PC-9 (cell line): ENCODE measurements at regions not wholly inside any gene's neighbourhood (a gene's known extent, or its start where the extent isn't known, plus 50 kb on each side); places are given as distances from the start of the nearest gene placed in this dataset.

Experiments used
- BruUV-seq: library from RNA; stranded (reverse); fragments of 400-500 nt; replicated peaks from 2 replicates; lab custom pipeline; 2021; lab: Mats Ljungman, UMichigan
- CTCF ChIA-PET: fragments of 300-600 bp; sonication (Branson Sonifier 250); formaldehyde crosslinking; loops from one replicate; lab custom pipeline; 2022; ENCODE audit warnings: antibody characterized with exemption; lab: Charles Lee
- POLR2A ChIA-PET: fragments of 300-600 bp; sonication (Branson Sonifier 250); formaldehyde crosslinking; loops from one replicate; lab custom pipeline; 2022; ENCODE audit warnings: antibody characterized with exemption; ENCODE audit not compliant: unreplicated experiment; lab: Charles Lee
- DNase-seq, 2 experiments: peaks; one replicate each; pipeline versions ENCODE4 v3.0.0 to v3.0.0-alpha.2; 2015 to 2022; ENCODE audit warnings: mixed read lengths in 1 of 2
- H2AFZ ChIP-seq: fragments of 200-600 bp; sonication (generic); 2 replicates; pipeline ENCODE4 v1.8.1; 2017; ENCODE audit warnings: antibody characterized with exemption
- H3F3A ChIP-seq: fragments of 200-600 bp; sonication (generic); 2 replicates; pipeline ENCODE4 v1.8.1; 2017; ENCODE audit warnings: antibody characterized with exemption, mild to moderate bottlenecking, low read depth; ENCODE audit not compliant: insufficient read depth
- H3K27ac ChIP-seq: fragments of 200-600 bp; sonication (generic); 2 replicates; pipeline ENCODE4 v1.6.1; 2016; ENCODE audit warnings: mixed run types
- H3K27me3 ChIP-seq: fragments of 200-600 bp; sonication (generic); 2 replicates; pipeline ENCODE4 v1.6.1; 2016; ENCODE audit warnings: low read depth, mixed run types; ENCODE audit not compliant: insufficient read depth
- H3K36me3 ChIP-seq: fragments of 200-600 bp; sonication (generic); 2 replicates; pipeline ENCODE4 v1.6.1; 2016; ENCODE audit warnings: low read depth, mixed run types
- H3K4me1 ChIP-seq: fragments of 200-600 bp; sonication (generic); replicated peaks from 2 replicates; pipeline ENCODE4 v1.6.1; 2016; ENCODE audit warnings: mixed run types; ENCODE audit not compliant: insufficient read depth
- H3K4me2 ChIP-seq: fragments of 200-600 bp; sonication (generic); 2 replicates; pipeline ENCODE4 v1.6.1; 2017; ENCODE audit warnings: mixed run types
- H3K4me3 ChIP-seq: fragments of 200-600 bp; sonication (generic); 2 replicates; pipeline ENCODE4 v1.6.1; 2016; ENCODE audit warnings: mixed run types
- H3K79me2 ChIP-seq: fragments of 200-600 bp; sonication (generic); 2 replicates; pipeline ENCODE4 v1.6.1; 2017; ENCODE audit warnings: low read depth, mixed run types
- H3K9me2 ChIP-seq: fragments of 200-600 bp; sonication (generic); 2 replicates; pipeline ENCODE4 v1.8.1; 2017; ENCODE audit warnings: mild to moderate bottlenecking; ENCODE audit not compliant: insufficient read depth
- H3K9me3 ChIP-seq: fragments of 200-600 bp; sonication (generic); 2 replicates; pipeline ENCODE4 v1.8.1; 2016; ENCODE audit warnings: low read depth; ENCODE audit not compliant: insufficient read depth
- H4K20me1 ChIP-seq: fragments of 200-600 bp; sonication (generic); 2 replicates; pipeline ENCODE4 v1.8.1; 2017; ENCODE audit not compliant: insufficient read depth
- EZH2 ChIP-seq: fragments of 200-600 bp; sonication (generic); IDR thresholded peaks from 2 replicates; pipeline ENCODE4 v1.8.0; 2017; ENCODE audit warnings: antibody characterized with exemption, low read depth
- intact Hi-C: fragments of 100-400 bp; cut with micrococcal nuclease; formaldehyde crosslinking; loops from one replicate; pipeline ENCODE4 v1.10.0; 2022; ENCODE audit not compliant: unreplicated experiment
- TF ChIP-seq, protein P1 (sequence below): fragments of 200-600 bp; sonication (generic); conservative IDR thresholded peaks from 2 replicates; pipeline ENCODE4 v1.6.1; 2017; ENCODE audit warnings: mixed run types, antibody characterized with exemption, mild to moderate bottlenecking, moderate library complexity

DNA sequence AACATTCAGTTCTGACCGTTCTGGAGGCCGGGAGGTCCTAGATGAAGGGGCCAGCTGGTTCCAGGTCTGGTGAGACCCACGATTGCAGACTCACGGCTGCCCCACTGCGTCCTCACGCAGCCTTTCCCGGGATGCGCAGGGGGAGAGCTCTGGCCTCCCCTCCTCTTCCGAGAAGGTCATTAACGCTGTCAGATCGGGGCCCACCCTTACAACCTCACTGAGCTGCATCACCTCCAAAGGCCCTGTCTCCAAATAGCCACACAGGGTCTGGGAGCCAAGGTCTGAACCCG, 66.6 kb upstream of the PPP1R26 start:
- intact Hi-C loops, result loop anchor here (5.0 kb wide), 1 partner anchor 711 kb away; no protein-coding TSS in a partner anchor
- Histone ChIP-seq H3K36me3 (no peaks in the 10 kb centered on the region), H3K4me1 (peaks cover 8% of the 10 kb centered on the region), H3K27me3 (peaks cover 30% of the 10 kb centered on the region), H3K27ac (no peak overlapping the region), H3F3A (peaks cover 4% of the 10 kb centered on the region; the same call in 1 of the 2 replicates), H3K9me2 (no peaks in the 10 kb centered on the region), H3K4me2 (peak overlapping the region; percentile 60), H4K20me1 (no peaks in the 10 kb centered on the region), H2AFZ (no peak overlapping the region), H3K4me3 (no peak overlapping the region), H3K79me2 (no peaks in the 10 kb centered on the region), H3K9me3 (no peaks in the 10 kb centered on the region)
- no peak for DNase-seq
- CTCF ChIA-PET, result no interaction called here
- no TSS peak for BruUV-seq
- TF ChIP-seq EZH2, result no peak
- TF ChIP-seq, protein P1, sequence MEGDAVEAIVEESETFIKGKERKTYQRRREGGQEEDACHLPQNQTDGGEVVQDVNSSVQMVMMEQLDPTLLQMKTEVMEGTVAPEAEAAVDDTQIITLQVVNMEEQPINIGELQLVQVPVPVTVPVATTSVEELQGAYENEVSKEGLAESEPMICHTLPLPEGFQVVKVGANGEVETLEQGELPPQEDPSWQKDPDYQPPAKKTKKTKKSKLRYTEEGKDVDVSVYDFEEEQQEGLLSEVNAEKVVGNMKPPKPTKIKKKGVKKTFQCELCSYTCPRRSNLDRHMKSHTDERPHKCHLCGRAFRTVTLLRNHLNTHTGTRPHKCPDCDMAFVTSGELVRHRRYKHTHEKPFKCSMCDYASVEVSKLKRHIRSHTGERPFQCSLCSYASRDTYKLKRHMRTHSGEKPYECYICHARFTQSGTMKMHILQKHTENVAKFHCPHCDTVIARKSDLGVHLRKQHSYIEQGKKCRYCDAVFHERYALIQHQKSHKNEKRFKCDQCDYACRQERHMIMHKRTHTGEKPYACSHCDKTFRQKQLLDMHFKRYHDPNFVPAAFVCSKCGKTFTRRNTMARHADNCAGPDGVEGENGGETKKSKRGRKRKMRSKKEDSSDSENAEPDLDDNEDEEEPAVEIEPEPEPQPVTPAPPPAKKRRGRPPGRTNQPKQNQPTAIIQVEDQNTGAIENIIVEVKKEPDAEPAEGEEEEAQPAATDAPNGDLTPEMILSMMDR, result no peak
- POLR2A ChIA-PET, result no interaction called here

DNA sequence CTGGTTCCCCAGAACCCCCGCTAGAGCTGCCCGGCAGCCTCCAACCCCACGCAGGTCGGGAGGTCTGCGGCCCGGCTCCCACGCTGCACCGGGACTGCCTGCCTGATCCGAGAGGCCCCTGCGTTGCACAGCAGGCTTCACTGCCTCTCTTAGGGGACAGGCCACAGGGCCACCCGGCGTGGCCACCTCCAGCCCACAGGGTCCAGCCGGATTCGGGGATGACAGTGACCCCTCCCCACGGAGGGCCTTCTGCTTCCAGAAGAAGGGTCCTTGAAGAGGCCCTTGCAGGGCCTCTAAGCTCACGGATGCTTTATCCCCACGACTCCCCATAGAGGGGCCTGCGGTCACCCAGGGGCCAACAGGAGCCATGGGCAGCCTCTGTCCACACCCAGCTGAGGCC, 66.1 kb upstream of the PPP1R26 start:
- H3K27me3 ChIP-seq, result peaks cover 25% of the 10 kb centered on the region
- TF ChIP-seq, protein P1, result no peak
- no peak for TF ChIP-seq EZH2
- peaks cover 8% of the 10 kb centered on the region for H3K4me1 ChIP-seq
- H3K9me3 ChIP-seq, result no peaks in the 10 kb centered on the region
- H3K36me3 ChIP-seq, result no peaks in the 10 kb centered on the region
- ChIA-PET POLR2A (no interaction called here), CTCF (no interaction called here)
- H3K9me2 ChIP-seq, result no peaks in the 10 kb centered on the region
- no peaks in the 10 kb centered on the region for H3K79me2 ChIP-seq
- no peak for DNase-seq
- intact Hi-C loops, result loop anchor here (5.0 kb wide), 1 partner anchor 711 kb away; no protein-coding TSS in a partner anchor
- BruUV-seq, result no TSS peak
- no peaks in the 10 kb centered on the region for H4K20me1 ChIP-seq
- no peak overlapping the region for H2AFZ ChIP-seq
- no peak overlapping the region for H3K4me2 ChIP-seq
- H3K4me3 ChIP-seq, result no peak overlapping the region
- H3F3A ChIP-seq, result peaks cover 4% of the 10 kb centered on the region; the same call in 1 of the 2 replicates
- H3K27ac ChIP-seq, result no peak overlapping the region

DNA sequence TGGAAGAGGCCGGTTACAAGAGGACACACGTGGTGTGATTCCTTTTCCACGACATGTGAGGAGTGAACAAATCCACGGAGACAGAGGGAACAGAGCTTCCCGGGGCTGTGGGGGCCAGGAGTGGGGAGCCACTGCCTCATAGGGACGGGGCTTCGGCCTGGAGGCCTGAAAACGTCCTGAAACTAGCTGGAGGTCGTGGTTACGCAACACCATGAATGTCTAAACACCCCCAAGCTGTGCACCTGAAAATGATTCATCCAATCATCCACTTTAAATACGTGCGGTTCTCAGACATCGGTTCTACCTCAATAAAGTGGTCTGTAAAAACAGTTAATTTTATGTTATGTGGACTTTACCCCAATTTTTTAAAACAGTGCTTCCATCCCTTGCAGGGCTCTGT, 65.3 kb upstream of the PPP1R26 start:
- H3F3A ChIP-seq, result peaks cover 4% of the 10 kb centered on the region; the same call in 1 of the 2 replicates
- no peak overlapping the region for H3K27ac ChIP-seq
- H3K4me3 ChIP-seq, result no peak overlapping the region
- H3K36me3 ChIP-seq, result no peaks in the 10 kb centered on the region
- no TSS peak for BruUV-seq
- DNase-seq, result no peak
- H3K4me2 ChIP-seq, result peak overlapping the region; percentile 36; the same call in 1 of the 2 replicates
- no peaks in the 10 kb centered on the region for H3K9me2 ChIP-seq
- H3K79me2 ChIP-seq, result no peaks in the 10 kb centered on the region
- ChIA-PET POLR2A (no interaction called here), CTCF (no interaction called here)
- H3K9me3 ChIP-seq, result no peaks in the 10 kb centered on the region
- peaks cover 17% of the 10 kb centered on the region for H3K27me3 ChIP-seq
- TF ChIP-seq, protein P1, result no peak
- no peak for TF ChIP-seq EZH2
- intact Hi-C loops, result loop anchor here (5.0 kb wide), 1 partner anchor 712 kb away; no protein-coding TSS in a partner anchor
- H2AFZ ChIP-seq, result no peak overlapping the region
- no peaks in the 10 kb centered on the region for H4K20me1 ChIP-seq
- peaks cover 17% of the 10 kb centered on the region for H3K4me1 ChIP-seq
